COR-L47 (cell line): ENCODE measurements at regions not wholly inside any gene's neighbourhood (a gene's known extent, or its start where the extent isn't known, plus 50 kb on each side); places are given as distances from the start of the nearest gene placed in this dataset.
A peak's percentile ranks its signal among the peaks of the same experiment; 100 is the strongest.
"Not testable (repeated sequence)": the region's sequence is repeated elsewhere in the genome, so short reads cannot be mapped to it uniquely, and the experiment has no call there.

Experiments
- DNase-seq: peaks from one replicate; lab custom pipeline; 2025; lab: John Stamatoyannopoulos, UW

- no peak for DNase-seq
These were observed 497.1 kb upstream of the ARID1B start for GRCh38 chr6:156280065-156280464.

- no peak for DNase-seq
These were observed 497.8 kb upstream of the ARID1B start for GRCh38 chr6:156279261-156279969.

GRCh38 chr6:156273065-156273711, 504.0 kb upstream of the ARID1B start:
- no peak for DNase-seq

- DNase-seq = no peak
These were observed 507.3 kb upstream of the ARID1B start for GRCh38 chr6:156269751-156270369.

- no peak for DNase-seq
These were observed 508.3 kb upstream of the ARID1B start for GRCh38 chr6:156268849-156269248.

GRCh38 chr6:156262014-156262413, 515.2 kb upstream of the ARID1B start:
- DNase-seq = peak; percentile 50

GRCh38 chr6:156260815-156261214, 516.4 kb upstream of the ARID1B start:
- DNase-seq = no peak

GRCh38 chr6:156258981-156259380, 518.2 kb upstream of the ARID1B start:
- no peak for DNase-seq

- DNase-seq = no peak
These were observed 521.0 kb upstream of the ARID1B start for GRCh38 chr6:156256161-156256560.

GRCh38 chr6:156254240-156254639, 522.9 kb upstream of the ARID1B start:
- DNase-seq = no peak

- DNase-seq = no peak
These were observed 526.6 kb upstream of the ARID1B start for GRCh38 chr6:156250593-156250992.

- DNase-seq = no peak
These were observed 535.0 kb upstream of the ARID1B start for GRCh38 chr6:156242206-156242605.

- DNase-seq = no peak
These were observed 546.0 kb upstream of the ARID1B start for GRCh38 chr6:156231026-156231765.

GRCh38 chr6:156219973-156220372, 557.2 kb upstream of the ARID1B start:
- no peak for DNase-seq

GRCh38 chr6:156205678-156206077, 571.5 kb upstream of the ARID1B start:
- no peak for DNase-seq

GRCh38 chr6:156199182-156199581, 578.0 kb upstream of the ARID1B start:
- no peak for DNase-seq

- no peak for DNase-seq
These were observed 579.7 kb upstream of the ARID1B start for GRCh38 chr6:156197513-156197912.

- no peak for DNase-seq
These were observed 582.2 kb upstream of the ARID1B start for GRCh38 chr6:156194981-156195380.

GRCh38 chr6:156193381-156193780, 583.8 kb upstream of the ARID1B start:
- no peak for DNase-seq

- DNase-seq = no peak
These were observed 585.3 kb upstream of the ARID1B start for GRCh38 chr6:156191895-156192294.

GRCh38 chr6:156191390-156191789, 585.8 kb upstream of the ARID1B start:
- DNase-seq = not testable (repeated sequence)

GRCh38 chr6:156190270-156190669, 586.9 kb upstream of the ARID1B start:
- peak; percentile 39 for DNase-seq

GRCh38 chr6:156189714-156190113, 587.5 kb upstream of the ARID1B start:
- no peak for DNase-seq
